OCI-LY3 (cell line): ENCODE measurements at regions not wholly inside any gene's neighbourhood (a gene's known extent, or its start where the extent isn't known, plus 50 kb on each side); places are given as distances from the start of the nearest gene placed in this dataset.

Experiments
- H2AFZ ChIP-seq: fragments of 200-600, 300-600 bp; shearing (Covaris generic); 2 replicates; pipeline ENCODE4 v1.6.0; 2014; ENCODE audit warnings: antibody characterized with exemption, low read depth, low read length
- H3K27ac ChIP-seq: fragments of 200-600, 300-600 bp; sonication (generic); 2 replicates; pipeline ENCODE4 v1.5.1; 2014; ENCODE audit warnings: mild to moderate bottlenecking, low read length, moderate library complexity, mixed read lengths
- H3K27me3 ChIP-seq: fragments of 200-600, 300-600 bp; sonication (generic); 2 replicates; pipeline ENCODE4 v1.6.1; 2014; ENCODE audit warnings: low read depth, low read length, mixed read lengths
- H3K36me3 ChIP-seq: fragments of 200-600, 300-600 bp; sonication (generic); replicated peaks from 2 replicates; pipeline ENCODE3; 2014; ENCODE audit warnings: low read depth, low read length, mixed read lengths
- H3K4me1 ChIP-seq: fragments of 300-600, 200-600 bp; sonication (generic); 2 replicates; pipeline ENCODE4 v1.6.1; 2014; ENCODE audit warnings: low read length, mixed read lengths
- H3K4me2 ChIP-seq: fragments of 200-600, 300-600 bp; sonication (generic); 2 replicates; pipeline ENCODE4 v1.6.1; 2014; ENCODE audit warnings: low read length, mixed read lengths
- H3K4me3 ChIP-seq: fragments of 300-600, 200-600 bp; sonication (generic); 2 replicates; pipeline ENCODE4 v1.5.1; 2014; ENCODE audit warnings: antibody characterized with exemption, mild to moderate bottlenecking, low read length, moderate library complexity
- H3K79me2 ChIP-seq: fragments of 300-600, 200-600 bp; shearing (Covaris generic); 2 replicates; pipeline ENCODE4 v1.6.1; 2014; ENCODE audit warnings: mild to moderate bottlenecking, low read length, mixed read lengths
- H3K9ac ChIP-seq: fragments of 300-600, 200-600 bp; shearing (Covaris generic); 2 replicates; pipeline ENCODE4 v1.6.0; 2014; ENCODE audit warnings: mild to moderate bottlenecking, low read length, moderate library complexity
- H3K9me3 ChIP-seq: fragments of 200-600, 300-600 bp; shearing (Covaris generic); 2 replicates; pipeline ENCODE4 v1.6.1; 2014; ENCODE audit warnings: low read length, mixed read lengths; ENCODE audit not compliant: insufficient read depth
- H4K20me1 ChIP-seq: fragments of 200-600, 300-600 bp; sonication (generic); 2 replicates; pipeline ENCODE4 v1.6.1; 2016; ENCODE audit warnings: low read length, mixed read lengths; ENCODE audit not compliant: insufficient read depth
- CTCF ChIP-seq: fragments of 200-600, 300-600 bp; sonication (generic); IDR thresholded peaks from 2 replicates; pipeline ENCODE4 v1.5.1; 2014; ENCODE audit warnings: antibody characterized with exemption, low read length, low read depth
- EZH2phosphoT487 ChIP-seq: fragments of 200-600 bp; shearing (Covaris generic); IDR thresholded peaks from 2 replicates; pipeline ENCODE4 v1.6.1; 2018; ENCODE audit warnings: antibody characterized with exemption, mixed run types, low read depth

GRCh38 chr16:63947022-63947421 is 1174.8 kb downstream of the CDH11 start:
- Histone ChIP-seq H3K4me3 (no peak overlapping the region), H3K27ac (no peak overlapping the region), H3K27me3 (no peaks in the 10 kb centered on the region), H4K20me1 (no peaks in the 10 kb centered on the region), H3K4me1 (no peaks in the 10 kb centered on the region), H3K9ac (no peak overlapping the region), H3K79me2 (no peaks in the 10 kb centered on the region), H3K9me3 (no peaks in the 10 kb centered on the region), H3K4me2 (no peak overlapping the region), H2AFZ (no peak overlapping the region), H3K36me3 (no peaks in the 10 kb centered on the region)
- no peak for TF ChIP-seq EZH2phosphoT487
- no peak for TF ChIP-seq CTCF

GRCh38 chr16:63945806-63946205 is 1176.1 kb downstream of the CDH11 start:
- no peaks in the 10 kb centered on the region for H3K9me3 ChIP-seq
- no peaks in the 10 kb centered on the region for H3K4me1 ChIP-seq
- H3K9ac ChIP-seq, result no peak overlapping the region
- no peak overlapping the region for H2AFZ ChIP-seq
- no peaks in the 10 kb centered on the region for H4K20me1 ChIP-seq
- no peak overlapping the region for H3K27ac ChIP-seq
- H3K4me2 ChIP-seq, result no peak overlapping the region
- TF ChIP-seq CTCF, result no peak
- TF ChIP-seq EZH2phosphoT487, result no peak
- H3K27me3 ChIP-seq, result no peaks in the 10 kb centered on the region
- no peaks in the 10 kb centered on the region for H3K36me3 ChIP-seq
- H3K79me2 ChIP-seq, result no peaks in the 10 kb centered on the region
- H3K4me3 ChIP-seq, result no peak overlapping the region

- TF ChIP-seq CTCF, result no peak
- TF ChIP-seq EZH2phosphoT487, result no peak
- H4K20me1 ChIP-seq, result no peaks in the 10 kb centered on the region
- H3K36me3 ChIP-seq, result no peaks in the 10 kb centered on the region
- H3K27ac ChIP-seq, result no peak overlapping the region
- H3K27me3 ChIP-seq, result no peaks in the 10 kb centered on the region
- no peaks in the 10 kb centered on the region for H3K9me3 ChIP-seq
- H2AFZ ChIP-seq, result no peak overlapping the region
- no peak overlapping the region for H3K9ac ChIP-seq
- H3K4me3 ChIP-seq, result no peak overlapping the region
- no peak overlapping the region for H3K4me2 ChIP-seq
- H3K79me2 ChIP-seq, result no peaks in the 10 kb centered on the region
- no peaks in the 10 kb centered on the region for H3K4me1 ChIP-seq
Observed at GRCh38 chr16:63943566-63943965, 1178.3 kb downstream of the CDH11 start.

- H4K20me1 ChIP-seq, result no peaks in the 10 kb centered on the region
- H2AFZ ChIP-seq, result no peak overlapping the region
- no peaks in the 10 kb centered on the region for H3K9me3 ChIP-seq
- H3K79me2 ChIP-seq, result no peaks in the 10 kb centered on the region
- H3K4me2 ChIP-seq, result no peak overlapping the region
- TF ChIP-seq EZH2phosphoT487, result no peak
- TF ChIP-seq CTCF, result no peak
- no peaks in the 10 kb centered on the region for H3K36me3 ChIP-seq
- no peak overlapping the region for H3K9ac ChIP-seq
- H3K27ac ChIP-seq, result no peak overlapping the region
- H3K4me1 ChIP-seq, result no peaks in the 10 kb centered on the region
- no peak overlapping the region for H3K4me3 ChIP-seq
- H3K27me3 ChIP-seq, result no peaks in the 10 kb centered on the region
Observed at GRCh38 chr16:63938661-63939060, 1183.2 kb downstream of the CDH11 start.
